Skeletal muscle satellite cell (primary cell): ENCODE measurements at regions not wholly inside any gene's neighbourhood (a gene's known extent, or its start where the extent isn't known, plus 50 kb on each side); places are given as distances from the start of the nearest gene placed in this dataset.

ENCODE experiments used
- H3K27me3 ChIP-seq: 2 replicates; pipeline ENCODE4 v1.7.0; 2013; ENCODE audit warnings: low read length; ENCODE audit not compliant: control insufficient read depth, insufficient read depth
- H3K36me3 ChIP-seq: 2 replicates; pipeline ENCODE4 v1.7.0; 2013; ENCODE audit warnings: mild to moderate bottlenecking, control low read depth, low read length; ENCODE audit not compliant: insufficient read depth
- H3K4me1 ChIP-seq: 2 replicates; pipeline ENCODE4 v1.7.0; 2013; ENCODE audit warnings: low read length; ENCODE audit not compliant: control insufficient read depth, insufficient read depth
- H3K4me2 ChIP-seq: 2 replicates; pipeline ENCODE4 v1.7.0; 2013; ENCODE audit warnings: mild to moderate bottlenecking, low read length
- H3K4me3 ChIP-seq: 2 replicates; pipeline ENCODE4 v1.7.0; 2013; ENCODE audit warnings: low read length
- H3K9ac ChIP-seq: 2 replicates; pipeline ENCODE4 v1.7.0; 2013; ENCODE audit warnings: mild to moderate bottlenecking, low read depth, low read length, moderate library complexity
- H3K9me3 ChIP-seq: replicated peaks from 2 replicates; pipeline ENCODE4 v1.7.0; 2013; ENCODE audit warnings: mild to moderate bottlenecking, control low read depth, low read length

DNA sequence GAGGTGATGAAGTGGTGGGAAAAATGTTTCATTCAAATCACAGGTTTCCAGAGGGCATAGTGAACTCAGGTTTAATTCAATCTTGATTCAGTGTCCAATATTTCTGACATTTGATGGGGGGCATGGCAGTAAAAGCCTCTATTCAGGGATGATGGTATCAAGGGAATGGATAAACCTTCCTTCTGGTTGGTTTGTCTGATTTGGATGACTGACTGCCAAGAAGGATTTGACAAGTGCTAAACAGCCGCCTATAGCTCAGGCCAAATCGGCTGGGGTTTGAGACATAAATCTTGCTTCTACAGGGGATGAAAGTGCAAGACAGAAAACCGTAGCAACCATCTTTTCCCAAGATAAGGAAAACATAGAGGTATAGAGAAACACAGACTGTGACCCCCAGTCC lies 121.8 kb upstream of the C11orf87 start:
- Histone ChIP-seq H3K4me1 (no peaks in the 10 kb centered on the region), H3K36me3 (no peaks in the 10 kb centered on the region), H3K4me3 (no peak overlapping the region), H3K4me2 (no peak overlapping the region), H3K9me3 (no peaks in the 10 kb centered on the region), H3K27me3 (no peaks in the 10 kb centered on the region), H3K9ac (no peak overlapping the region)

DNA sequence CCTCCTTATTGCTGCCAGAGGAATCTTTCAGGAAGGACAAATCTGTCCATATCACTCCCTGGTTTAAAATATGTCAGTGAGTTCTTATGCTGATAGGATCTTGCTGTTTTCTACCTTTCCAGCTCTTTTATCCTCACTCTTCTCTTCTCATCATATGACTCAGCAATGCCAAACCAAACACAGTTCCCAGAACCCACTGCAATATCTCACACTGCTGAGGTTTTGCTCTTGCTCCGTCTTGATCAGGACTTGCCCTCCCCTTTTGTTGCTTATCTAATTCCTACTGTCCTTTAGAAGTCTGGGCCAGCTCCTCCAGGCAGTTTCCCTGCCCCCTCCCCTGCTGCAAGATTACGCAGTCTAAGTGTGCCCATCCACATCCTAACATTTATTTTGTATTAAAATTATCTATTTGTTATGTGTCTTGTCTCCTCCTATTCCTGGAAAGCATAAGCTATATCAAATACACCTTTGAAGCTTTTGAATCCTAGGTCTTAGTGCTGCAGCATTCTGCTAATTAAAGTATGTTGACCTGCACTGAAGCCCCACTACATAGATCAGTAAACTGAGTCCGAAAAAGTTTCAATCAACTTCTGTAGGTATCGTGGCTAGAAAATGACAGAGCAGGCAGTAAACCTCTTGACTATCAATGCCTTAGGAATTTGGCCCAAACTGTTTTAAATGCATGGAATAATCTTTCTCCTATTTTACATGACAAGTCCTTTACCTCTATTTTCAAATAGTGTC lies 119.2 kb upstream of the C11orf87 start:
- Histone ChIP-seq H3K9me3 (no peaks in the 10 kb centered on the region), H3K36me3 (no peaks in the 10 kb centered on the region), H3K27me3 (no peaks in the 10 kb centered on the region), H3K9ac (no peak overlapping the region), H3K4me2 (no peak overlapping the region), H3K4me1 (no peaks in the 10 kb centered on the region), H3K4me3 (no peak overlapping the region)

DNA sequence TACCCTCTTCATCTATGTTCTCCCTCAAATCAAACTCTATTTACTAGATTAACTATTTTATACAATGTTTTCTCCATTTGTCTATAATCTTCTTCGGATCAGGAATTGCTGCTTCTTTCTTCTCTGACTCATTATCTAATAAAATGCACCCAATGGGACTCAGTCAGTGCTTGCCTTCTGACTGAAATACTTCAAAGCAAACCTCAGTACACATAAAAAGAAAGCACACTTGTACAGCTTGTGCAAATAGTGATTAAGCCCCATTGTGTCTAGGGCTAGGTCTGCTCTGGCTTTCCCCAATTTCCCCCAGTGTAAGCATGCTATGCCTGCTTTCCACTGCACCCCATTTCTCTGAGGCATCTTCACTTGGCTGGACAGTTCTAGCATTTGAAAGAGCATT lies 118.6 kb upstream of the C11orf87 start:
- no peak overlapping the region for H3K4me3 ChIP-seq
- no peaks in the 10 kb centered on the region for H3K36me3 ChIP-seq
- H3K9ac ChIP-seq = no peak overlapping the region
- H3K4me2 ChIP-seq = no peak overlapping the region
- no peaks in the 10 kb centered on the region for H3K27me3 ChIP-seq
- H3K9me3 ChIP-seq = no peaks in the 10 kb centered on the region
- no peaks in the 10 kb centered on the region for H3K4me1 ChIP-seq

DNA sequence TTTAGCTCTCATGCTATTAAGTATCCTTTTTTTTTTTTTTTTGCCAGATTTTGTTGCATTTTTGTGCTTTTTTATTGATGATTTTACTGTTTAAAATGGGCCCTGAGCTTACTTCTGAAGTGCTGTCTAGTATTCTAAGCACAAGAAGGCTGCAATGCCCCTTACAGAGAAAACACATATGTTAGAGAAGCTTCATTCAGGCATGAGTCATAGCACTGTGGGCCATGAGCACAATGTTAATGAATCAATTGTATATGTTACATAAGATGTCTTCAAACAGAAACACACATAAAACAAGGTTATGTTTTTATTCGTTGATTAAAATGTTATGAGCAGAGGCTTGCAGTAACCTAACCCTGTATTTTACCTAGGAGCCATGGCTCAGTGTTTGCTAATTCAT lies 117.8 kb upstream of the C11orf87 start:
- no peak overlapping the region for H3K9ac ChIP-seq
- H3K36me3 ChIP-seq = no peaks in the 10 kb centered on the region
- no peaks in the 10 kb centered on the region for H3K27me3 ChIP-seq
- no peaks in the 10 kb centered on the region for H3K4me1 ChIP-seq
- H3K4me2 ChIP-seq = no peak overlapping the region
- no peak overlapping the region for H3K4me3 ChIP-seq
- H3K9me3 ChIP-seq = no peaks in the 10 kb centered on the region

DNA sequence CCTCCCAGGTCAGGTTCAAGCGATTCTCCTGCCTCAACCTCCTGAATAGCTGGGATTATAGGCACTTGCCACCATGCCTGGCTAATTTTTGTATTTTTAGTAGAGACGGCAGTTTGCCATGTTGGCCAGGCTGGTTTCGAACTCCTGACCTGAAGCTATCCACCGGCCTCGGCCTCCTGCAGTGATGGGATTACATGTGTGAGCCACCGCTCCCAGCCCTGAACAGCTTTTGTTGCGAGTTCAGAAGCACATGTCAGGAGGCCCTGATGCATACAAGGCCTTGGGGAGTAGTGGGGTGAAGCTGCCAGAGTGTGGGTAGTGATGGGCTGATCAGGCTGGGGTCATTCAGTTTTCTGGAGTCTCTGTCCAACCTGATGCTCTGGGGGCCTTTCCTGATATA lies 117.0 kb upstream of the C11orf87 start:
- H3K36me3 ChIP-seq = no peaks in the 10 kb centered on the region
- no peaks in the 10 kb centered on the region for H3K4me1 ChIP-seq
- no peaks in the 10 kb centered on the region for H3K9me3 ChIP-seq
- H3K4me3 ChIP-seq = no peak overlapping the region
- H3K4me2 ChIP-seq = no peak overlapping the region
- H3K27me3 ChIP-seq = no peaks in the 10 kb centered on the region
- no peak overlapping the region for H3K9ac ChIP-seq

DNA sequence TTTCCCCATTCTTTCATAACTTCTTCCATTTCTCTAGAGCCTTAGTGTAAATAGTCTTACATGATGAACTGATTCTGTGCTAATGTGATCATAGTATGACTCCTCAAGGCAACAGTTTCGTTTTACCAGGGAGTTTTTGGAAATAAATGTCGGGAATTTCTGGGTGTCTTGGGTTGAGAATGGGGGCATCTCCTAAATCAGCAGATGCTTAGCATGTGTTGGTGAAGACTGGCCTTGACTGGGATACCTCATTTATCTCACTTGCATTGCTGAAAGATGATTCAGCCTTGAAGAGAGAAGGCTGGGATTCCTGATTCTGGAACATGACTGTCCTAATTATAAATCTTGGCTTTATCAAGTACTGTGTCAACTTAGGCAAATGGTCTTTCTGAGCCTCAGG lies 115.7 kb upstream of the C11orf87 start:
- Histone ChIP-seq H3K4me1 (no peaks in the 10 kb centered on the region), H3K27me3 (no peaks in the 10 kb centered on the region), H3K36me3 (no peaks in the 10 kb centered on the region), H3K9ac (no peak overlapping the region), H3K4me3 (no peak overlapping the region), H3K9me3 (no peaks in the 10 kb centered on the region), H3K4me2 (no peak overlapping the region)

DNA sequence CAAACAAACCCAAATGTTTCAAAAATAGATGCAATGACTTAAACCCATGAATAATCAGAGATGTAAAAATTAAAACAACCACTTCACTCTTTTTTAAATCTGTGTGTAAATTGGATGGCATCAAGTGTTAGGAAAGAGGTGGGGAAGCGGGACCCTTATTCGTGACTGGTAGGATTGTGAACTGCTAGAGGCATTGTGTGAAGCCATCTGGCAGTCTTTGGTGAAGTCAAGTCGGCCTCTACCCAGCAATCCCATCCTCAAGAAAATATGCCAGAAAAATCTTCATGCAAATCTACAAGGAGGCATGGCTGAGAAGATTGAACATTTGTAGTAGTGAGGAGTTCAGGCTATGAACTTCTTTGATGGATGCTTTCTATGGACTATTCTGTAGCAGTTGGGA lies 114.6 kb upstream of the C11orf87 start:
- Histone ChIP-seq H3K4me2 (no peak overlapping the region), H3K4me1 (no peaks in the 10 kb centered on the region), H3K9ac (no peak overlapping the region)

DNA sequence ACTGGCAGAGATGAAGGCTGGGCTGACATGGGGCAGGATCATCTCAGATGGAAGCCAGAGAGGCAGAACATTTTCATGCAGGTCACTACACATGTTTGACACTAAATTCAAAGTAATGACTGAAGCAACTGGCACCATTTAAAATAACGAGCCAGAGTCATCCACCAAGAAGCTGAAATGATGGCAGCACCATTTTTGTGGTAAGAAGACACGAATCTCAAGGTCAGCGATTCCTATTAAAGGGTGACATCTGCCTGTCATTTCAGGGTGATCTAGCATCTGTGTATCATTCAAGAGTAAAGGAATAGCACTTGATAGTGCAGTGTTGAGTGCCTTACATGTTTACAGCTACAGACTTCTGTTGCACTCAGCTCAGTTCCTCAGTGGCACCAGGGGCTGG lies 113.4 kb upstream of the C11orf87 start:
- no peaks in the 10 kb centered on the region for H3K36me3 ChIP-seq

More for the DNA sequence above, 114.6 kb upstream of the C11orf87 start:
- Histone ChIP-seq H3K4me3 (no peak overlapping the region), H3K36me3 (no peaks in the 10 kb centered on the region), H3K27me3 (peaks cover 4% of the 10 kb centered on the region), H3K9me3 (no peaks in the 10 kb centered on the region)

DNA sequence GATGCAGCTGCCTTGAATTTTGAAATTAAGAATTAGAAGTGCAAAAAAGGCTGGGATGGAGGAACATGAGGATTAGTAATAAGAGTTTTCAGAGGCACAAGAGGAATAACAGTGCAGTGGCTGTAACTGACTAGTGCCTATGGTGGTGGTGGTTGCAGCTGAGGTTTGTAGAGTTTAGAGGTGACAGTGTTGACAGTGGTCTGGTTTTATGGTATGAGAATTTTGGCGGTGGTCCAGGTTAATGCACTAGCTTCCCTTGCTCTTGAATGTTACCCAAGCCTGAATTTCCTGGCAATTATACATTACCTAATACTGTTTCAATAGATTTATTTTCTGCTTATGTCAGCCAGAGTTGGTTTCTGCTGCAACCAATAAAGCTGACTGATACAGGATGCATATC lies 112.8 kb upstream of the C11orf87 start:
- Histone ChIP-seq H3K9ac (no peak overlapping the region), H3K36me3 (no peaks in the 10 kb centered on the region), H3K4me2 (no peak overlapping the region), H3K4me3 (no peak overlapping the region), H3K4me1 (no peaks in the 10 kb centered on the region), H3K27me3 (peaks cover 4% of the 10 kb centered on the region), H3K9me3 (no peaks in the 10 kb centered on the region)

More for the DNA sequence above, 113.4 kb upstream of the C11orf87 start:
- H3K9ac ChIP-seq = no peak overlapping the region
- H3K4me3 ChIP-seq = no peak overlapping the region
- H3K4me1 ChIP-seq = no peaks in the 10 kb centered on the region
- H3K4me2 ChIP-seq = no peak overlapping the region
- H3K9me3 ChIP-seq = no peaks in the 10 kb centered on the region
- H3K27me3 ChIP-seq = peaks cover 4% of the 10 kb centered on the region

DNA sequence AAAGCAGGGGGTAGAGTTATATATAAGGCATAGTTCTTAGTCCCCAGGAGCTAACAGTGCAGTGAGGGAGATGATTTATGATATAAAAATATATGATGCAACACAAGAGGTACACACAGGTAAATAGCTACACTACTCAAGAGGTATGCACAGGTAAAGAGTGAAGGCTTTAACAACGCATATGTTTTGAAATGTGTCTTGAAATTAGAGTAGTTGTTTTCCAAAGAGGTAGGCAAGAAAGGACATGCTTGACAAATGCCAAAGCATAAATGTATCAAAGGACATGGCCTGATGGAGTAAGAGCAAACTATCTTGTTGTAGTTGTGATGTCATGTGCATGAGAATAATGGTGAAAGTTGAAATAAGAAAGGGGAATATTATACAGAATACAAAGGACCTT lies 104.3 kb upstream of the C11orf87 start:
- Histone ChIP-seq H3K9ac (no peak overlapping the region), H3K4me3 (no peak overlapping the region), H3K9me3 (no peaks in the 10 kb centered on the region), H3K36me3 (no peaks in the 10 kb centered on the region), H3K4me2 (no peak overlapping the region), H3K27me3 (no peaks in the 10 kb centered on the region), H3K4me1 (no peaks in the 10 kb centered on the region)

DNA sequence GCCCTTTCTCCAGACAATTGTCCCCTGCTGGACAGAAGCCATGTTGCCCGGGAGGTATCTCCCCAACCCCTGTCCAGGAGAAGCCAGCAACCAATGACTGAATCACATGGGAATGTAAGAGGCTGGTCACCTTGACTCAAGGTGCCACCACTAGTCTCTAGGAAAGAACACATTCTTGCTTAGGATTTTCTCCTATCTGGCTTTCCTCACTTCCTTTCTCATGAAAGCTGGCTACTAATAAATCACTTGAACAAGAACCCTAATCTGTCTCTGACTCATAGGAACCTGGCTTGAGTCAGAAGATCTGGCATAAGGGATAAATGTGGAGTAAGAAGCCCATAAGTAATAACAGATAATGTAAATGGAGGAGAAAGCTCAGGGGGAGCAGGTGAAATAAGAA lies 101.4 kb upstream of the C11orf87 start:
- H3K9ac ChIP-seq = no peak overlapping the region
- H3K27me3 ChIP-seq = peaks cover 6% of the 10 kb centered on the region
- no peak overlapping the region for H3K4me3 ChIP-seq
- H3K4me1 ChIP-seq = no peaks in the 10 kb centered on the region
- H3K9me3 ChIP-seq = no peaks in the 10 kb centered on the region
- H3K36me3 ChIP-seq = no peaks in the 10 kb centered on the region
- H3K4me2 ChIP-seq = no peak overlapping the region

DNA sequence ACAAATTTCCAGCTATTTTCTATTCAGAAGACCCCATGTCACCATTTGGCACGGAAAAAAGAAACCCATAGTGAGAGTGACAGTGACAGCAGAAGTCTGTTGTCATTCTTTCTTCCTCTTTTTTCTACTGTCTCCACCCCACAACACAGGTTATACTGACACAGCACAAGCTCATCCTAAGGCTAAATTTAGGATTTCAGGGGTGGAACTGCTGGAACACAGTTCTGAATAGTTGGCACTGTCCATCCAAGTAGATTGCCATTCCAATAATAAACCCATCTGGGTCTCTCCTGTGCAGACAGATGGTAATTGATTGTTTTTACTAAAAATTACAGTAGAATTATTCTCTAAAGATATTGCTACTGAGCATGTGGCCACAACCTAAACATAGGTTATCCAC lies 95.2 kb upstream of the C11orf87 start:
- H3K4me2 ChIP-seq = no peak overlapping the region
- H3K9me3 ChIP-seq = no peaks in the 10 kb centered on the region
- H3K4me1 ChIP-seq = no peaks in the 10 kb centered on the region
- no peak overlapping the region for H3K4me3 ChIP-seq
- no peaks in the 10 kb centered on the region for H3K36me3 ChIP-seq
- H3K27me3 ChIP-seq = peaks cover 9% of the 10 kb centered on the region
- no peak overlapping the region for H3K9ac ChIP-seq
